ENCODE measurements at regions not wholly inside any gene's neighbourhood (a gene's known extent, or its start where the extent isn't known, plus 50 kb on each side); places are given as distances from the start of the nearest gene placed in this dataset.

- Histone ChIP-seq H3K4me1 (no peaks in the 10 kb centered on the region), H3K9me3 (no peaks in the 10 kb centered on the region), H3K36me3 (no peaks in the 10 kb centered on the region), H3K27me3 (no peaks in the 10 kb centered on the region), H3K27ac (no peak overlapping the region), H3K4me3 (no peak overlapping the region)
- DNase-seq (ENCODE audit: low spot score) = no peak
- TF ChIP-seq CTCF (IDR thresholded peaks at IDR 0.05) = no peak
Observed at GRCh38 chr20:58162986-58163385, 65.5 kb downstream of the ANKRD60 start.

- Histone ChIP-seq H3K4me3 (no peak overlapping the region), H3K9me3 (no peaks in the 10 kb centered on the region), H3K27me3 (no peaks in the 10 kb centered on the region), H3K27ac (peak overlapping the region in 1 of 2 donors; percentile 27), H3K4me1 (no peaks in the 10 kb centered on the region), H3K36me3 (no peaks in the 10 kb centered on the region)
- DNase-seq (ENCODE audit: low spot score) = no peak
- TF ChIP-seq CTCF (IDR thresholded peaks at IDR 0.05) = no peak
Observed at GRCh38 chr20:58161192-58161591, 67.3 kb downstream of the ANKRD60 start.

- no peak for DNase-seq (ENCODE audit: low spot score)
- Histone ChIP-seq H3K27me3 (no peaks in the 10 kb centered on the region), H3K36me3 (no peaks in the 10 kb centered on the region), H3K4me3 (no peak overlapping the region), H3K9me3 (no peaks in the 10 kb centered on the region), H3K4me1 (no peaks in the 10 kb centered on the region), H3K27ac (no peak overlapping the region)
- no peak for TF ChIP-seq CTCF (IDR thresholded peaks at IDR 0.05)
Observed at GRCh38 chr20:58160451-58161061, 67.9 kb downstream of the ANKRD60 start.

GRCh38 chr20:58155148-58155925, 73.1 kb downstream of the ANKRD60 start:
- Histone ChIP-seq H3K4me1 (no peaks in the 10 kb centered on the region), H3K36me3 (no peaks in the 10 kb centered on the region), H3K27me3 (peaks cover 0 to 5% of the 10 kb centered on the region in 2 donors), H3K9me3 (no peaks in the 10 kb centered on the region), H3K27ac (no peak overlapping the region), H3K4me3 (no peak overlapping the region)
- no peak for DNase-seq (ENCODE audit: low spot score)
- TF ChIP-seq CTCF (IDR thresholded peaks at IDR 0.05) = no peak

- Histone ChIP-seq H3K36me3 (no peaks in the 10 kb centered on the region), H3K4me3 (no peak overlapping the region), H3K27me3 (peaks cover 5 to 7% of the 10 kb centered on the region in 2 donors), H3K4me1 (no peaks in the 10 kb centered on the region), H3K9me3 (no peaks in the 10 kb centered on the region), H3K27ac (no peak overlapping the region)
- DNase-seq (ENCODE audit: low spot score) = no peak
- no peak for TF ChIP-seq CTCF (IDR thresholded peaks at IDR 0.05)
Observed at GRCh38 chr20:58154113-58154512, 74.3 kb downstream of the ANKRD60 start.
